ENCODE measurements at regions not wholly inside any gene's neighbourhood (a gene's known extent, or its start where the extent isn't known, plus 50 kb on each side); places are given as distances from the start of the nearest gene placed in this dataset.
"Not testable (repeated sequence)": the region's sequence is repeated elsewhere in the genome, so short reads cannot be mapped to it uniquely, and the experiment has no call there.

DNA sequence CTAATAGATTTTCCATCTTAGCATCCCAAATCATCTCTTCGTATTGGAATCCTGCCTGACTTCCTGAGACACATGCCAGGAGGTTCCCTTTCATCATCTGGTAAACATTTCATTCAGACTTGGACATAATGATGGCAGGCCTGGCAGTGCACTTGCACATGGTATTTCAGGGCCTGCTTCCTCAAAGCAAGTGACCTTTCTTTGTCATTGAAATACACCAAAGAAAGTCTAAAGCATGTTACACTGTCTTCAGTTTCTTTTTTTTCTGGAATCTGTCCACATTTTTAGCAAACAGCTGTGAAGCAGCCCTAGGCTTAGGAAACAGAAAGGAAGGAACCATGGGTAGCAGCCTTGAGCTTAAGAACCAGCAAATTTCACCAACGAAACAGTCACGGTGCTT, 205.9 kb upstream of the VCX start:
- no peak for DNase-seq

DNA sequence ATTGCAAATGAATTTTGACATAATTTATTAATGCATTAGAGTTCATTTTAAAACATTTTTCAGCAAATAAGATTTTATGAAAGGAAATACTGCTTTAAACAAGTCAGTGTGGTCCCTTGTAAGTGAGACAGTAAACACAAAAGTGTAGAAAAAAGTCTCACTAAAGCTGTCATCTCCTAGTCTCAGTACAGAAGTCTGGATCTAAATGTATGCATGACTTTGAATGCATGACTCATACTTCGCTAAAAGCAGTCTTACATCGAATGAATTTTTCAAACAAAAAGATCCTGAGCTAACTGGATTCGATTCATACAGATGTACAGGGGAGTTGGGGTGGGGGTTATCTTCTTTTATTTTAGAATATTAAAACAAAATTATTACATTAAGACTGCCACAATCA, 207.4 kb upstream of the VCX start:
- no peak for DNase-seq

DNA sequence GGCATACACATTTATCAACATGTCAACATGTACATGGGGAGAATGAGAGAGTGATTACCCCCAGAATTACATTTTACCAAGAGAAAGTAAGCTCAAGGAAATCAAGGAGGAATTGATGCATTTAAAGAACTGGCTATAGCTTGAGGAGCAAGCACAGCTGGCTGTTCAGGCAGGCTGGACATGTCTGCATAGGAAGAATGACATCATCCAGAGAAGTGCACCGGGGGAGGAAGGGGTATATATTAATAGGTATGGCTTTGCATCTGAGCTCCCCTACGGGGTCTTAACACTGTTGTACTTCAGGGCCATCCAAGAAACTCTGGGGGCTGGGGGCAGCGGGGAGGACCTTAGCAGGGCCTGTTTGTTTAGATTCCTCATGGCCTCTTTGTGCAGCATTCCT, 222.4 kb upstream of the VCX start:
- DNase-seq = no peak

DNA sequence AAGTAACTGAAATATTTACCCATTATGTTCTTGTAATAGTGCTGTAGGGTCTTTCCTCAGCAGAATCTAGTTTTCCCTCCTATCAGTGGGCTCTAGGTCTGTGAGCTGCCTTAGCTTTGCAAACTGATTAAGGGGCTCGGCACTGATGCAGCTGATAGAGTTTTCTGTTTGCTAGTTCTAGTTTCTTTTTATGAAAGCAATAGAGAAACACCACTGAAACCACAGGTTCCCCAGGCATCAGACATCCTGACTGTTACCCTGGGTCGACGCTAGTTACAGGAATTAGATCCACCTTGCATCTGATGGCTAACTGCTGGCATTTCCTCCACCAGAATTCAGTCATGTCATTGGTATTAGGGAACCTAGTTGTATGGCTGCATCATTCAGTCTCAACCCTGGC, 225.0 kb upstream of the VCX start:
- no peak for DNase-seq

DNA sequence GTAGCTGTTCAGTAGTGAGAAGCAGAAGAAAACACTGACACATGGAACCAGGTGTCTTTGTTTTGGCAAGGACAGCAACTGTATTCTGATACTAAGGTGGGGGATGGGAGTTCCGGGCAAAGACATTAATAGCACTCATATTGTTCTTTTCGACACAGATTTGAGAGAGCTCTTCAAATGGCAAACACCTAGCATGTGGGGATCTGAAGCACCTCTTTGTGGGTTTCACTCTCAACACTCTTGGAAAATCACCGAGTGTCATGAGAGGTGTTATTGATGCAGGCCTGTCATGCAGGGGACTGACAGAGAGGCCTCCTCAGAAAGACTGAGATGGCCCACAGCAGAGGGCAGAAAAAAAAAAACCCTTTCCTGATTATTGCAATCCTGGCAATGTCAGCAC, 228.4 kb upstream of the VCX start:
- DNase-seq = no peak

DNA sequence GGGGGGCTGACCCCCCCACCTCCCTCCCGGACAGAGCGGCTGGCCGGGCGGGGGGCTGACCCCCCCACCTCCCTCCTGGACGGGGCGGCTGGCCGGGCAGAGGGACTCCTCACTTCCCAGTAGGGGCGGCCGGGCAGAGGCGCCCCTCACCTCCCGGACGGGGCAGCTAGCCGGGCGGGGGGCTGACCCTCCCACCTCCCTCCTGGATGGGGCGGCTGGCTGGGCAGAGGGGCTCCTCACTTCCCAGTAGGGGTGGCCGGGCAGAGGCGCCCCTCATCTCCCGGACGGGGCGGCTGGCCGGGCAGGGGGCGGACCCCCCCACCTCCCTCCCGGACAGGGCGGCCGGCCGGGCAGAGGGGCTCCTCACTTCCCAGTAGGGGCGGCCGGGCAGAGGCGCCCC, 234.3 kb upstream of the VCX start:
- DNase-seq = not testable (repeated sequence)

DNA sequence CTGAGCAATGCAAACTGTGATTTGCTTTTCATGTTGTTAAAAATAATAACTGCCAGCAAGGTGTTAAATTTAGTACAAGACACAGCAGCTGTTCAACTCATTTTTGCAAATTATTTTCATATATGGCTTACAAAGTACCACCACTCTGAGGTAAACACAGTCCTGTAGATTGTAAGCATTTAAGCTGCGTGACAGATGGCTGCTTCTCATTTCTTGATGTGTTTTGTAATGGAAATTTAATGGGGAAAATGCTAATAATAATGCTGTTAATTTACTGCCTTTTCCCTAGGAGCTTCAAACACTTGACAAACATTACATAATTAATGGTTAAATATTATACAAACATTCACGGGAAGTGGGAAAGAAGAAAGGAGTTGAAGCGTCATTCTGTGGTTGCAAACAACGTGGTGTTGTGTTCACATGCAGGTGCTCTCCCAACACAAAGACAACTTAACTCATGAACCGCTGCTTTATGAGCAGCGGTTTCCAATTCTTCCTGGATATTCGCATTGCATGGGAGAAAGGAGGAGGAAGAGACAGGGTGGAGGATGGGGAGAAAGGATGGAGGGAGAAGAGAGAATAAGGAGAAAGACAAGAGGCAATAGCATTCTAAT, 236.8 kb upstream of the VCX start:
- no peak for DNase-seq

DNA sequence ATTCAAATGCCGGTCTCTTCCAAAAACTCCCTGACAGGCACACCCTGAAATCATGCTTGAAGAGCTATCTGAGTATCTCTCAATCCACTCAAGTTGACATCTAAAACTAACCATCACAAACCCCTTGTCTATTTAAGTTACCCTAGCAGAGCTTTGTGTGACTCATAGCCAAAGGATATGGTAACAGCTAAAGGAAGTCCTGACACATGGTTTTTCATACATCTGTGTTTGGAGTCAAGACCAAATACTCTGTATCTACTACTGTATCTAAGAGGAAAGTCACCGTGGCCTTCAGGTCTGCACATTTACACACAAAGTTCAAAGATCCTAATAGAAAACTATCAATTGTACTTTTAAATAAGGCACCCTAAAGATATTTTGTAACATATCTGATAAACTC, 239.6 kb upstream of the VCX start:
- DNase-seq = no peak

DNA sequence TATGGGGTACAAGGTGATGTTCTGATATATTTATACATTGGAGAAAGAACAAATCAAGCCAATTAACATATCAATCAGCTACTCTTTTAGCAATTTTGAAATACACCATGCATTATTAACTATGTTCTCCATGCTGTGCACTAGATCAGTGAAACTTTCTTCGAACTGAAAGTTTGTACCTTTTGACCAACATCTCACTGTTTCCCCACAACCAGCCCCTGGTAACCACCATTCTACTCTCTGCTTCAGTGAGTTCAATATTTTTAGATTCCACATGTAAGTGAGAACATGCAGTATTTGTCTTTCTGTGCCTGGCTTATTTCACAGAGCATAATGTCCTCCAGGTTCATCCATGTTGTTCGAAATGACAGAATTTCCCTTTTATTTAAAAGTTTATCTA, 246.1 kb upstream of the VCX start:
- no peak for DNase-seq

DNA sequence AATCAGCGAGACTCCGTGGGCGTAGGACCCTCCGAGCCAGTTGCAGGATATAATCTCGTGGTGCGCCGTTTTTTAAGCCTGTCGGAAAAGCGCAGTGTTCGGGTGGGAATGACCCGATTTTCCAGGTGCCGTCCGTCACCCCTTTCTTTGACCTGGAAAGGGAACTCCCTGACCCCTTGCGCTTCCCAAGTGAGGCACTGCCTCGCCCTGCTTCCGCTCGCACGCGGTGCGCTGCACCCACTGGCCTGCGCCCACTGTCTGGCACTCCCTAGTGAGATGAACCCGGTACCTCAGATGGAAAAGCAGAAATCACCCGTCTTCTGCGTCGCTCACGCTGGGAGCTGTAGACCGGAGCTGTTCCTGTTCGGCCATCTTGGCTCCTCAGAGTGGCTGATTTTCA, 249.6 kb upstream of the VCX start:
- not testable (repeated sequence) for DNase-seq

DNA sequence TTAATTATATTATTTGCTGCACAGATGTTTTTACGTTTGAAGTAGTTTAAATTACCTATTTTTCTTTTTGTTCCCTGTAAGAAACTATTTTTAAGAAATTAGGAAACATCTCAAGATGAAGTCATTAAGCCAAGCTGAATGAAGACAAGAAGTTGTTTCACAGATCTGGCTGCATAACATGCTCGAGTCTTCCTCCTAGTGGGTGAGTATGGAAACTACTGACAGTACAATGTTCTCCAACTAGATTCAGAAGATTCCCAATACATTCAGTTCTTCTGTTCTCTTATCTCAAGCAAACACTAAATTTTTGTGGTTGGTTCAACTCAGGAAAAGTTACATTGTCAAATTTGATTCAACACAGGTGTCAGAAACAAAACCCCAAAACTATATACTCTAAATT, 256.8 kb upstream of the VCX start:
- DNase-seq = peak; percentile 7 to 35 (median 13)

DNA sequence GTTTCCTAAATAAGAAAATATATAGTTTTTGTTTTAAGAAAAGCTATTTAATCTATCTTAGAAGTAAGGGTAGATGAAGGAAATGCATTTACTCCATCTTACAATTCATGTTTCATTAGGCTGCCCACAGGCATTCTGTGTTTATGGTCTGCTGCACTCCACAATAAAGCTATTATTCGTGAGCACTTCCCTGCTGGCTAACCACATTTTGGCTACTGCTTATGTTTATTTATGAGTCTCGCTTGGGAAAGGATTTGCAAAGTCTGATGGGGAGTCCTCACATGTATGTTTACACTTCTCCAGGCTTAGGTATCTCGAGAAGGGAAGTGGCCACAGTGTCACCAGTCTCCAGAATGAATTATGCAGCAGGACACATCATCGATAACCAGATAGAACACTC, 260.8 kb upstream of the VCX start:
- DNase-seq = no peak

DNA sequence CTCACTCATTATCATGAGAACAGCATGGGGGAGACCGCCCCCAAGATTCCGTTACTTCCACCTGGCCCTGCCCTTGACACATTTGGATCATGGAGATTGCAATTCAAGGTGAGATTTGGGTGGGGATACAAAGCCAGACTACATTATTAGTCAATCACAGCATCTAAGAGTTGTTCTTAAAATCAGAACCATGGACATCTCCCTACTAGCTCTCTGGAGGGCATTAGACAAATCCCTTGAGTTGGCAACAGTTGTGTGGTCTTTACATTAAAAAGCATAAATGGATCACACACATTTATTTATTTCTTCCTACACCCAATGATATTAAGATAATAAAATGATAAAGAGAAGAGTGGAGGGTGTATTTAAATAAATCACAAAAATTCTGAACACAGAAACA, 262.8 kb upstream of the VCX start:
- no peak for DNase-seq

DNA sequence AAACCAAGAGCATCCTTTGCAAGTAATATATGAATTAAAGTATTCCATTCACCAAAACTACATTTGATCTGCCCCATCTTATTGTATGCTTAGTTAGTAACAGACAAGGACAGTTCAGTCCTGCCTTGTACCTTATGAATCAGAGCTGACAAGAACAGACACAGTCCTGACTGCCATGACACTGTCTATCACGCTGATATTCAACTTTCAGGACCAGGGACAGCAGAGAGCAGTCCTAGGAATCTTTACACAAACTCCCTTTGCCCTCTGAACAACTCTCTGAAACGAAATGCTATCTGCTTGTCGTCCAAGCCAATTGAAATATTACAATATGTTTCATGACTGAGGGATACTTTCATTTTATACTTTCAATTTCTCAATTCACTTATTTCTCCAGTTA, 268.6 kb upstream of the VCX start:
- peak in 2 of 4 experiments; percentile 4 for DNase-seq

DNA sequence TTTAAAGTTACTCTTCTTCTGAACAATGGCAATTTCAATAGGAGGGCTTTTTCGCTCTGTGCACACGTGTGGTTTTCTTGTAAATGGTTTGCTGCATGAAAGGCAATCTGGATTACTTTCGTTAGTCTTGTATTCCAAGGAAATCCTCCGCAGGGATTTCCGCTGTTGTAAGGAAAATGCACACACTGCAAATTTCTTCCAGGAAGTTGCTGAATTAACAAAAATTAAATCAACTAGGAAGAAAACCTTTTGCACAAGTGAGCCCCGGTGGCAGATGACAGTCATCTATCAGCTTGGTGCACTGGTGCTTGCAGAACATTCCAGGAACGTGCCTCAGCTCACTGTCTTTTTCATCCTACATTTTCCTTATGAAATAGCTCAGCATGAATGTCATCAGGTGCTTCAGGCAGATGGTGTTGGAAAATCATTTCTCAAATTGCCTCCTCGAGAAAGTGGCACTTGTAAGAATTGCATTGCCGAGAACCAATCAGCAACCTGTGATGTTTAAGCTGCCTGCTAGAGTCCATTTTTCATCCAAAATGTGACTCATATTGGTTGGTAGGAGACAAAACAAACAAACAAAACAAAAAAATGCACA, 272.4 kb upstream of the VCX start:
- DNase-seq = no peak

DNA sequence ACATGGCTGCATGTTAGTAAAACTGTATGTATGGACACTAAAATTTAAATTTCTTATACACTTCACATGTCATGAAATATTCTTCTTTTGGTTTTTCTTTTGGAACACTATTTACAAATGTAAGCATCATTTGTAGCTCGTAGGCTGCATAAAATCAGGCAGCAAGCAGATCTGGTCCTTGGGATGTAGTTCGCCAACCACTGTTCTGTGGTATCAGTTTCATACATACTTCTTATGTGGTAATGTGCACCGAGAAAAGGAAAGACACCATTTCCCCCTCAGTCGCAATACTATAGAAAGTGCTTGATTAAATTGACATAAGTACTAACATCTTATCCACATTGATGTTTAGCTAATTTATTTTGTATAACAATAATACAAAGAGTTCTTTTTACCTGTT, 274.4 kb upstream of the VCX start:
- no peak for DNase-seq

DNA sequence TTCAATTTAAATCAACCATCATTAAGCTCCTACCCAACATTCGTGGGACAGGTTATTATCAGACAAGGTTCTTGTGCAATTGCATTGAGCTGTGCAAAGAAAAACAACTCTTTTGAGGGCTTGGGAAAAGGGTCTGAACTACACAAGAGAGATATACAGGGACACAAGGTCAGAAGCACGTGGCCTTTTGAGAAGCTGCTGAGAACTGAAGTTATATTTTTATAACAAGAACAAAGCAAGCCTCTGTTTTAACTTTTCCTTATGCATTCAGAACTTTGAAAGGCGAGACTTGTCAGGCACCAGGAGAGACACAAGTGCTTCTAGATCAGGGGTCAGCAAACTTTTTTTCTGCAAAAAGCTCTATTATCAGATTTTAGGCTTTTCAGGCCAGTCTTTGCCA, 274.8 kb upstream of the VCX start:
- no peak for DNase-seq

DNA sequence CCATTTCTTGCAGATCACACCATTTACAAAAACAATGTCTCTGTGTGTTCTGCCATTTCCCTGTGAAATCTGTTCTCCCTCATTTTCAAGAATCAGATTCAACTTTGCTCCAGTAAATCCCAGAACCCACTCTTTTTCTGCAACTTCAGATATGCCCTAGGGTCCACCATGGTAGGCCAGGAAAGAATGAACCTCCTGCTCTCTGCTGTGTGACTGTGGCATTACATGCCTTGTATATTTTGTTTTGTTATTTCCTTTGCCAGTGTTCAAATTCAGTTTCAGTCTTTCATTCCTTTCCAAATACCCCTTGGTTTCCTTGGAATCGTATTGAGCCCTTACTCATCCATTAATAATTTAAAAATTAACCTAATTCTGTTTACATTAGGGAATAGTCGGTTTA, 290.2 kb upstream of the VCX start:
- no peak for DNase-seq

DNA sequence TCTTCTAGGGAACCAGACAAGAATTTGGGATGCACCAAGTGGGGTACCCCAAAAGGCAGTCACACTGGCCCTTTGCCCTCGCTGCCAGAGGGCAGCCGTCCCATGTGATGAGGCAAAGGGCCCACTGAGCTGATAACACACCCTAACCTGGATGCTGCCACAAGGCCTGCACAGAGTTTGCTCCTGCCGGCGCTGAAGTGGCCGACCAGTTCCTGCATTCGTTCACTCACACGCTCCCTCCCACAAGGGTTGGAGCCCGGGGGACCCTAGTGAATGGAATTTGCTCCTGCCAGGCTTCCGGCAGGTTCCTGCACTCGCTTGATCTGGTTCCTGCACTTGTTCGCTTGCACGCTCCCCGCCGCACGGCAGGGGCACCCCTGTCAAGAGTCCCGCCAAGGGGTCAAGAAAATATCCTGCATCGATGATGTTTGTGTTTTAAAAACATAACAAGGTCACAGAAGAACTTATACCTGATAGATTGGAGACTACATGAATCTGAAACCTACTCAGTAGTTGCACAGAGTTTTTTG, 296.4 kb upstream of the VCX start:
- DNase-seq = no peak

DNA sequence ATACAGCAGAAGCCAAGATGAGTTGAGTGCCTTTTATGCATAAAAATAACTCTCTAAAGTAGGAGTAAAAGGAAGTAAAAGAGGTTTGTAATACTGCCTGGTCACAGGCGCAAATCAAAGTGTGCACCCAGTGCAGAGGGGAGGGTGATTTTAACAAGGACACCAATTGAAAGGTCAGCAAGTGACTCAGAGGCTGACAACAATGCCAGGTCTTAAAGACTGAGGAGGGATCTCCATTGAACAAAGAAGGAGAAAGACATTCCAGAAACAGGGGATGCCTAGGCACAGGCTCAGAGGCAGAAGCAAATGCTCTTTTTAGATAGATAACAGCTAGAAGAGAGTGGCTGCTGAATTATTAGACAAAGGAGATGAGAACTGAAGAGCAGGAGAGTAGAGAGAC, 297.4 kb upstream of the VCX start:
- no peak for DNase-seq

DNA sequence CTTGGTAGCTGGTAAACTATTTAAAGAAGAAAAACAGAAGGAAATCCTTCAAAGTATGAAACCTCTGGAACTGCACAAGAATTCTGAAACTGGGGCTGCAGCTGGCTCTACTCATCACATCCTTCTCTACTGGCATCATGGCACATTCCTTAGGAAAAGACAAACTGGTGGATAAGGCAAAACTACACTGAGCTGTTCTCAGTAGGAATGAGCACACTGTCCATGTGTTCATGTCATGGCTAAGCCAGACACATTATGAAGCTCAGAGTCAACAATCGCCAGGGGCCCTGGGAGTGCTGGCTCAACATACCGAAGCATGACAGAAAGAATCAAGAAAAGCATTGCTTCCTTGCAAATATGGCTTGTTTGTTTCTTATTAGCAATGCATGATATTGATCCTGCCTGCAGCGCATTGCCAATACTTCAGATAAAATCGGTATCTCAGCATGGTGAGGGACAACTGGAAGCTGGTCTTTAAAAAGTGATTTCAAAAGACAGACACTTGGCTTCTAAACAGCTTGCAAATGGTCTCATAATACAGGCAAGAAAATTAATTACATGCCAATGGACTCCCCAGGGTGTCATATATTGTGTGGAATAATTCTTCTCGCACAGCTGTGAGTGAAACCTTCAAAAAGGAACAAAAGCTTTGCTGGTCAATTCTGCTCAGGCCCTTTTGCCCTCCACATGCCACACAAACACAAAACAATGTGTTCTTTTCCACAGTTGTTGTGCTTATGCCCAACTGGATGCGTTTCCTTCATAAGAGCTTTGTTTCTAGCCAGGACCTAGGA, 300.2 kb upstream of the VCX start:
- no peak for DNase-seq

DNA sequence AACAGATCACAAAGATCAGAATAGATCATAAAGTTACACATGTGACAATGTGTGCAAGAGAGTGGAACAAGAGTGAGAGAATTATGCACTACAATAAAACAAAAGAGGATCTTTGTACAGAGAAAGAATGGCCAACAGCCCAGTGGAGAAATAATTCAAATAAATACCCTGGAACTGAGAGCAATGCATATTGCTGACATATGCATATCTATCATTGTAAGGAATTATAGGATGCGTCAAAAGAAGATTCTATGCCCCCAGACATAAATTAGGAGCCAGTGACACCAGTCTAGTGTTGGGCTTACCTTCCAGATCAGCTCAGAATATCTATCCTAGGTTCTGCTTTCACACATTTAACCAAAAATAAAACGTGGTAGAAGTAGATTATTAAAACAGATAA, 320.1 kb upstream of the VCX start:
- no peak for DNase-seq

DNA sequence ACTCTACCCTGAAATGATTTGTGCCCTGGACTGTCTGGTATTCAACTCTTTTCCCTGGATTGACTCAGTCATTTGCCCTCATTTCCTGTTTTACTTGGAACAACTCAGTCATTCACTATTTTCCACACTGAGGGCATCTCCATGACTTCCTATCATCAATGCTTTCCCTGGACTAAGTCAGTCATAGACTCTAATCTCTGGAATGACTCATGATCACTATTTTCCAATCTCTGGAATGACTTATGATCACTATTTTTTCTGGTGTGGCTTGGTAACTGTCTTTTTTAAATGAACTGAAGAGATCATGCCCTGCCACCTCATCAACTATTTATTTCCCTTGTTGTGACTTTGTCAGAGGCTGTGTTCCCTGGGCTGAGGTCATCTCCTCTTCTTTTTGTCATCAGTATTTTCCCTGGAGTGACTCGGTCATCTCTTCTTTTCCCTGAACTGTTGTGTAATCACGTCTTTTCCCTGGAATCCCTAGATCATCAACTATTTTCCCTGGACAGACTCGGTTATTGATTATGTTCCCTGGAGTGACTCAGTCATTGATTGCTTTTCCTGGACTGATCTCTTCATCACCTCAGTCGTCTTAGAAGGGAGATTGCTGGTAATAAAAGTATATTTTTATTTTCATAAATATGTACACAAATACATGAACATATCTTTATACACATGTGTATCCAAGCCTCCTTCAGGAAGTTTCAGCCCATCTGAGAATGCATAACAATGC, 327.1 kb upstream of the VCX start:
- no peak for DNase-seq

All from suppressor macrophage (primary cell).